Karpas-422 (cell line): ENCODE measurements at regions not wholly inside any gene's neighbourhood (a gene's known extent, or its start where the extent isn't known, plus 50 kb on each side); places are given as distances from the start of the nearest gene placed in this dataset.

ENCODE experiments used
- DNase-seq: peaks from one replicate; pipeline ENCODE4 v3.0.0-alpha.2; 2015
- H2AFZ ChIP-seq: fragments of 200-600 bp; sonication (generic); 2 replicates; pipeline ENCODE4 v1.6.1; 2014; ENCODE audit warnings: antibody characterized with exemption, low read length, mixed read lengths
- H3K27ac ChIP-seq: fragments of 200-600 bp; sonication (generic); 2 replicates; pipeline ENCODE4 v1.5.1; 2014; ENCODE audit warnings: mild to moderate bottlenecking, low read length, moderate library complexity
- H3K27me3 ChIP-seq: fragments of 200-600 bp; sonication (generic); 2 replicates; pipeline ENCODE4 v1.6.1; 2014; ENCODE audit warnings: low read length, mixed read lengths
- H3K36me3 ChIP-seq: fragments of 200-600 bp; sonication (generic); 2 replicates; pipeline ENCODE4 v1.6.1; 2014; ENCODE audit warnings: low read length, mixed read lengths; ENCODE audit not compliant: insufficient read depth
- H3K4me1 ChIP-seq: fragments of 200-600 bp; sonication (generic); 2 replicates; pipeline ENCODE4 v1.6.1; 2014; ENCODE audit warnings: mild to moderate bottlenecking, low read length, mixed read lengths
- H3K4me2 ChIP-seq: fragments of 200-600 bp; sonication (generic); 2 replicates; pipeline ENCODE4 v1.6.1; 2014; ENCODE audit warnings: low read length, low read depth, mild to moderate bottlenecking; ENCODE audit not compliant: poor library complexity, severe bottlenecking
- H3K4me3 ChIP-seq: fragments of 200-600 bp; sonication (generic); 2 replicates; pipeline ENCODE4 v1.5.1; 2014; ENCODE audit warnings: mild to moderate bottlenecking, antibody characterized with exemption, low read length, mixed read lengths
- H3K79me2 ChIP-seq: fragments of 200-600 bp; sonication (generic); 2 replicates; pipeline ENCODE4 v1.6.1; 2014; ENCODE audit warnings: mild to moderate bottlenecking, low read length, mixed read lengths
- H3K9ac ChIP-seq: fragments of 200-600 bp; sonication (generic); 2 replicates; pipeline ENCODE4 v1.6.0; 2014; ENCODE audit warnings: low read length
- H3K9me2 ChIP-seq: fragments of 200-600 bp; sonication (generic), shearing (Covaris generic); replicated peaks from 2 replicates; pipeline ENCODE4 v1.6.0; 2014; ENCODE audit warnings: mild to moderate bottlenecking, low read length, moderate library complexity; ENCODE audit not compliant: insufficient read depth
- H3K9me3 ChIP-seq: fragments of 300-700, 200-600 bp; sonication (generic); 2 replicates; pipeline ENCODE4 v1.6.1; 2014; ENCODE audit warnings: low read length, mixed read lengths
- H4K20me1 ChIP-seq: fragments of 200-600 bp; sonication (generic); 2 replicates; pipeline ENCODE4 v1.6.1; 2014; ENCODE audit warnings: mild to moderate bottlenecking, antibody characterized with exemption, low read length, low read depth; ENCODE audit not compliant: insufficient read depth

- Histone ChIP-seq H3K9me3 (no peaks in the 10 kb centered on the region), H3K27me3 (no peaks in the 10 kb centered on the region), H3K4me2 (no peak overlapping the region), H3K36me3 (no peaks in the 10 kb centered on the region), H4K20me1 (no peaks in the 10 kb centered on the region), H3K79me2 (no peaks in the 10 kb centered on the region), H3K9me2 (no peaks in the 10 kb centered on the region), H3K9ac (no peak overlapping the region), H2AFZ (no peak overlapping the region), H3K4me3 (no peak overlapping the region), H3K4me1 (no peaks in the 10 kb centered on the region), H3K27ac (no peak overlapping the region)
- DNase-seq, result no peak
These were observed 152.3 kb upstream of the ANXA10 start for GRCh38 chr4:167939863-167940616.

- Histone ChIP-seq H3K27me3 (no peaks in the 10 kb centered on the region), H3K4me2 (no peak overlapping the region), H2AFZ (no peak overlapping the region), H3K79me2 (no peaks in the 10 kb centered on the region), H3K27ac (no peak overlapping the region), H3K4me1 (no peaks in the 10 kb centered on the region), H3K36me3 (no peaks in the 10 kb centered on the region), H3K9me3 (no peaks in the 10 kb centered on the region), H3K4me3 (no peak overlapping the region), H3K9ac (no peak overlapping the region), H4K20me1 (no peaks in the 10 kb centered on the region), H3K9me2 (no peaks in the 10 kb centered on the region)
- no peak for DNase-seq
These were observed 148.3 kb upstream of the ANXA10 start for GRCh38 chr4:167943872-167944505.

- H2AFZ ChIP-seq, result no peak overlapping the region
- H3K79me2 ChIP-seq, result no peaks in the 10 kb centered on the region
- no peak overlapping the region for H3K27ac ChIP-seq
- no peaks in the 10 kb centered on the region for H3K9me3 ChIP-seq
- no peak overlapping the region for H3K4me2 ChIP-seq
- no peaks in the 10 kb centered on the region for H3K36me3 ChIP-seq
- H3K27me3 ChIP-seq, result no peaks in the 10 kb centered on the region
- no peak overlapping the region for H3K9ac ChIP-seq
- no peak for DNase-seq
- no peaks in the 10 kb centered on the region for H4K20me1 ChIP-seq
- no peak overlapping the region for H3K4me3 ChIP-seq
- no peaks in the 10 kb centered on the region for H3K9me2 ChIP-seq
- no peaks in the 10 kb centered on the region for H3K4me1 ChIP-seq
These were observed 147.6 kb upstream of the ANXA10 start for GRCh38 chr4:167944721-167945120.

GRCh38 chr4:167955006-167955405 lies 137.3 kb upstream of the ANXA10 start:
- Histone ChIP-seq H3K4me2 (no peak overlapping the region), H3K9ac (no peak overlapping the region), H3K27ac (no peak overlapping the region), H3K4me1 (no peaks in the 10 kb centered on the region), H3K9me3 (no peaks in the 10 kb centered on the region), H2AFZ (no peak overlapping the region), H3K36me3 (no peaks in the 10 kb centered on the region), H3K4me3 (no peak overlapping the region), H4K20me1 (no peaks in the 10 kb centered on the region), H3K9me2 (no peaks in the 10 kb centered on the region), H3K79me2 (no peaks in the 10 kb centered on the region), H3K27me3 (no peaks in the 10 kb centered on the region)
- DNase-seq, result no peak

GRCh38 chr4:167956676-167957075 lies 135.7 kb upstream of the ANXA10 start:
- H3K9me3 ChIP-seq, result no peaks in the 10 kb centered on the region
- no peak overlapping the region for H3K4me3 ChIP-seq
- no peaks in the 10 kb centered on the region for H3K36me3 ChIP-seq
- no peak overlapping the region for H3K9ac ChIP-seq
- DNase-seq, result no peak
- H3K27me3 ChIP-seq, result no peaks in the 10 kb centered on the region
- no peak overlapping the region for H2AFZ ChIP-seq
- no peaks in the 10 kb centered on the region for H4K20me1 ChIP-seq
- H3K79me2 ChIP-seq, result no peaks in the 10 kb centered on the region
- no peak overlapping the region for H3K4me2 ChIP-seq
- no peak overlapping the region for H3K27ac ChIP-seq
- no peaks in the 10 kb centered on the region for H3K4me1 ChIP-seq
- no peaks in the 10 kb centered on the region for H3K9me2 ChIP-seq

GRCh38 chr4:167964766-167965373 lies 127.5 kb upstream of the ANXA10 start:
- Histone ChIP-seq H2AFZ (no peak overlapping the region), H3K36me3 (no peaks in the 10 kb centered on the region), H3K4me2 (no peak overlapping the region), H3K27ac (no peak overlapping the region), H3K4me3 (no peak overlapping the region), H3K9ac (no peak overlapping the region), H3K79me2 (no peaks in the 10 kb centered on the region), H3K9me2 (no peaks in the 10 kb centered on the region), H3K9me3 (no peaks in the 10 kb centered on the region), H4K20me1 (no peaks in the 10 kb centered on the region), H3K4me1 (no peaks in the 10 kb centered on the region), H3K27me3 (no peaks in the 10 kb centered on the region)
- no peak for DNase-seq

- H3K4me2 ChIP-seq, result no peak overlapping the region
- no peaks in the 10 kb centered on the region for H4K20me1 ChIP-seq
- no peaks in the 10 kb centered on the region for H3K9me2 ChIP-seq
- no peaks in the 10 kb centered on the region for H3K36me3 ChIP-seq
- H3K27ac ChIP-seq, result no peak overlapping the region
- DNase-seq, result no peak
- no peaks in the 10 kb centered on the region for H3K27me3 ChIP-seq
- no peaks in the 10 kb centered on the region for H3K79me2 ChIP-seq
- H3K4me3 ChIP-seq, result no peak overlapping the region
- H2AFZ ChIP-seq, result no peak overlapping the region
- no peaks in the 10 kb centered on the region for H3K4me1 ChIP-seq
- H3K9ac ChIP-seq, result no peak overlapping the region
- no peaks in the 10 kb centered on the region for H3K9me3 ChIP-seq
These were observed 126.2 kb upstream of the ANXA10 start for GRCh38 chr4:167966143-167966542.

- DNase-seq, result no peak
- Histone ChIP-seq H3K4me1 (no peaks in the 10 kb centered on the region), H3K27me3 (no peaks in the 10 kb centered on the region), H4K20me1 (no peaks in the 10 kb centered on the region), H3K4me3 (no peak overlapping the region), H3K4me2 (no peak overlapping the region), H2AFZ (no peak overlapping the region), H3K79me2 (no peaks in the 10 kb centered on the region), H3K9me2 (no peaks in the 10 kb centered on the region), H3K9me3 (no peaks in the 10 kb centered on the region), H3K9ac (no peak overlapping the region), H3K36me3 (no peaks in the 10 kb centered on the region), H3K27ac (no peak overlapping the region)
These were observed 118.8 kb upstream of the ANXA10 start for GRCh38 chr4:167973513-167973912.
